G401.6 (cell line): ENCODE measurements at regions not wholly inside any gene's neighbourhood (a gene's known extent, or its start where the extent isn't known, plus 50 kb on each side); places are given as distances from the start of the nearest gene placed in this dataset.

Source experiments
- FAIRE-seq: peaks from 2 replicates; lab custom pipeline; 2012; peaks lifted over from hg19 to GRCh38; lab: Jason Lieb, UNC

DNA sequence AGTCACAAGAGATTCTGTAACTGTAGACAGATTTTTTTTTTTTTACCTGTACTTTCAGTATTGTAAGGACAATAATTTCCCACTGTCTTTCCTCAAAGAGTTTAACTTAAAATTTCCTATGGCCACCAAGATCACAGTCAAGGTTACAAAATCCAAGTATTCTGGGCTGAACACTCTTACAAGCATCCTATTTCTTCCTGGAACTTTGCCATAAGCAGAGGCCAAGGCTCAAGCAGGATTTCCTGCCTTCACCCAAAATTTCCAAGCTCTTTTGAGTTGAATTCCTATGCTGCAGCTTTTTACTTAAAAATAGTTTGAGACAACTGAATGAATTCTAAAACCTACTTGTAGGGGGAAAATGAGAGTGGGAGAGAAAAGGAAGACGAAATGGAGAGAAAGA is 299.4 kb downstream of the ZNF516 start:
- FAIRE-seq: no peak

GRCh38 chr18:76188097-76188496 is 306.9 kb downstream of the ZNF516 start:
- FAIRE-seq: no peak

GRCh38 chr18:76179257-76179656 is 315.8 kb downstream of the ZNF516 start:
- no peak for FAIRE-seq

DNA sequence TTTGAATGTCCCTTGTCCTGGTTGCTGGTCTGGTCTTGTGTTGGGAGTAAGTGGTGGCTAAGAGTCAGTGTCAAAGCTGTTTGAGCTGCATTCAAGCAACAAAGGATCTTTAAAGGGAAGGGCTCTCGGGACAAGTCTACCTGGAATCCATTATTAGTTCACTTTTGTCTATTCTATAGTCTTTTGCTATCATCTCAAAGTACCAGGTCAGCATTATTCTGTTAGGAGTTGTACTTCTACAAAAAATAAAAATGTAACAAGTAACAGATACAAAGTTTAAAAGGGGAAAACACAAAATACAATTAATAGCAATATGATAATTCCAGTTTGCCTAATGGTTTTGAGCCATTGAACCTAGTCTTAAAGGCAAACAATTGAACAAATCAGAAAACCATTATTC is 317.9 kb downstream of the ZNF516 start:
- no peak for FAIRE-seq

- FAIRE-seq: no peak
Measured at GRCh38 chr18:76174451-76174850, 320.6 kb downstream of the ZNF516 start.

- FAIRE-seq: no peak
Measured at GRCh38 chr18:76169733-76170132, 325.3 kb downstream of the ZNF516 start.

DNA sequence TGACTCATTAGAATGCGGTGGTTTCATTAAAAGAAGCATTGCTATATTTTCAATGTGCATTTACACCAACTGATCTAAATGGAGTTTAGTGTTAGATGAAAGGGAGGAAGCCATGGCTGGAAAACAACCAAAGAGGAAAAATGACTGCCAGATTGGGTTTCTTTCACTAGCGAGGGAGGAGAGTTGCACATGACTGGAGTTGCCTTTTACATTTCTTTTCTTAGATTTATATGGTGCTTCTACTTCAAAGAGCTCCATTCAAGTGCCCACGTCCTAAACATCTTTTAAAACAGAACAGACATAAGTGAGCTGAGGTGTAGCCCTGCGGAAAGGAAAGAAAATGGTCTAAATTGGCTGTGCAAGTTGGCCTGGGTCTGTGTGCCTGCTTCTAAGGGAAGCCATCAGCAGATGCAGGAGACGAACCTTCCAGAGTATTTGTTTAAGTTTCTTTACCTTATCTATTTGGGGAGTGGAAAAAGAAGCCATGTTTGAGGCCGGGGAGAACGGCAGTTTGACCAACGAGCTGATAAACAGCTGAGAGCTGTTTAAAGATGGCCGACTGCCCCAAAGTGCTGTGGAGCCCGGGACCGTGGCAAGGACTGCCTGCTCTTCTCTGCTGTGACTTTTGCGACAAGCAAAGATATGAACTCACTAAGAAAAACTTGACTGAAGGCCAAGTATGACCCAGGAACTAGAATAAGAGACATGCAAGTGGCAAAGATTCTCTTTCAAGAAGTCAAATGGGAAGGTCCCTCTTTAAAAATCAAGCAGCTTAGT is 327.0 kb downstream of the ZNF516 start:
- no peak for FAIRE-seq

GRCh38 chr18:76167410-76167809 is 327.6 kb downstream of the ZNF516 start:
- FAIRE-seq: no peak

- FAIRE-seq: no peak
Measured at GRCh38 chr18:76162886-76163285, 332.2 kb downstream of the ZNF516 start.

DNA sequence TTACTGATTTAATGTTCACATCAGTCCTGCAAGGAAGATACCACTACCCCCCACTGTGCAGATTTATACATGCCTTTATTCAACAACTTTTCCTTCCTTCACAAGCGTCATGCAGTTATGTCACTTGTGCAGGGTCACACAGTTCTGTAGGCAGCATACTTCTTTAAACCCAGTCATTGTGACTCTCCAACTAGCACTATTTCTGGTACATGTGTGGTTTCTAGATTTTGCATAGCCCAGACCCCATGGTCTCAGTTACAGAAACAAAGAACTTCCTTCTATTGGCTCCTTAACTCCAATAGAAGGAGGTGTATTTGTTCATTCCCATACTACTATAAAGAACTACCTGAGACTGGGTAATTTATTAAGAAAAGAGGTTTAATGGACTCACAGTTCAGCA is 333.1 kb downstream of the ZNF516 start:
- no peak for FAIRE-seq

- no peak for FAIRE-seq
Measured at GRCh38 chr18:76153691-76154090, 341.4 kb downstream of the ZNF516 start.

DNA sequence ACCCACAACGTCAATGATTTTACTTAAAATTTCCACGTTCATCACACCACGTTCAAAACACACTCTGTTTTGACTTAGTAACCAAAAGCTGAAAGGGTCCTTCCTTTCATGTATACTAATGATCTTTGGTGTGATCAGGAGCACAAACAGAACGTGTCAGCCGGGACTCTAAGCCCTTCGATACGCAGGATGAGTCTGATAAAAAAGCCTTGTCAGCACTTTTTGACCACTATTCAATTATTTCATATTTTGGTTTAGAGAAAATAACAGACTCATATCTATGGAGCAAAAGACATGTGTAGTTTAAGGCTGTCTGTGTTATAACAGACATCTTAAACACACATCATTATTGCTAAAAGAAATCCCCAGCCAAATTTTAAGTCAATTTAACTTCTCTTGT is 345.3 kb downstream of the ZNF516 start:
- FAIRE-seq: no peak

GRCh38 chr18:76149284-76149683 is 345.8 kb downstream of the ZNF516 start:
- no peak for FAIRE-seq

- FAIRE-seq: no peak
Measured at GRCh38 chr18:76145521-76146376, 349.3 kb downstream of the ZNF516 start.

GRCh38 chr18:76144844-76145243 is 350.2 kb downstream of the ZNF516 start:
- no peak for FAIRE-seq

DNA sequence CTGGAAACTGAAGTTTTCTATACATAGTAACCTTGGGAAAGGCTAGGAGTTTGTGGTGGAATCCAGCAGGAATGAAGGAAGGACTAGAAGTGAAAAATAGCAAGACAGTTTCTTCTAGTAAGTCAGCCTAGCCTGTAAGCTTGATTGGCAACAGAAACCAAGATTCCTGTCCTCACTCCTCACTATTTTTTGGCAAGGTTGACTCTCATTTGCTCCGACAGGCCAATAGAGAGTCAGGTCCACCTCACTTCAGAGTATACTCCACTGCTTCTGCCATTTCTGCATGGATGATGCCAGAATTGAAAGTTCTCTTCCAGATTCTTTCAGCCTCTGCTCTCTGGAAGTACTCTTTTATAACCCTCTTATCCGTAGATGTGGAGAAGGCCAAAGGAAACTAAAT is 352.4 kb downstream of the ZNF516 start:
- no peak for FAIRE-seq

DNA sequence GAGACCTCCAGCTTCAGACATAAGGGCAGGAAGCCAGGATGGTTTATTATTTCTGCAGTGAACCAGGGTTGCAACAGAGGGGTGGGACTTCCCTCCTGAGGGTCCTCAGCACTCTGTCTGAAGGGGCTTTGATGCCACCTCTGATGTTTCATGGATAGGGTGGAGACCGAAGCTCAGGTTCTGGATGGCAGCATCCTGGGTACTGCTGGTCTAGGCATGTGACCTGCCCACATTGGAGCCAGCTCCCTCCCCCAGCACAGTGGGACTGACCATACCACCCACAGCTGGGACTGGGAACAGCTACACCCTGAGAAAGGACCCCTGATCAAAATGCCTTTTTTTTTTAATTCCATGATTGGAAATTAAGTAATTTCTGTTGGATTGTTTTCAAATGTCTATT is 355.2 kb downstream of the ZNF516 start:
- no peak for FAIRE-seq

DNA sequence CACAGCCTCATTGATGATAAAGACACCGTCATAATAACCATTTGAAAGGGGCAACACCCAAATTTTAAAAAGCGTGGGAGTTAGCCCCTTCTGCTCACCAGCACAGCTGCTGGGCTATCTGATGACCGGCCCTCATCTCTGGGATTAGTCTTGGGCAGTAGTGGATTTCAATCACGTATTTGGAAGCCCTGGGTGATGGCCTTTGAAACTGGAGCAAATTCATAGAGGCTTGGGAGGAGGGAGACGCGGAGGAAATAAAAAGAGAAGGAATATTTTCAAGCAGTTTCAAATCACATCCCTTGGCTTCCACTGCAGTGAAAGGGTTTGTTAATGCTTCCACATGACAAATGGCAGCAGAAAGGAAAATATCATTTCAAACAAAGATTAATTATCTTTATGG is 357.8 kb downstream of the ZNF516 start:
- FAIRE-seq: no peak

- FAIRE-seq: no peak
Measured at GRCh38 chr18:76136701-76137100, 358.3 kb downstream of the ZNF516 start.

- FAIRE-seq: no peak
Measured at GRCh38 chr18:76134628-76135027, 360.4 kb downstream of the ZNF516 start.

DNA sequence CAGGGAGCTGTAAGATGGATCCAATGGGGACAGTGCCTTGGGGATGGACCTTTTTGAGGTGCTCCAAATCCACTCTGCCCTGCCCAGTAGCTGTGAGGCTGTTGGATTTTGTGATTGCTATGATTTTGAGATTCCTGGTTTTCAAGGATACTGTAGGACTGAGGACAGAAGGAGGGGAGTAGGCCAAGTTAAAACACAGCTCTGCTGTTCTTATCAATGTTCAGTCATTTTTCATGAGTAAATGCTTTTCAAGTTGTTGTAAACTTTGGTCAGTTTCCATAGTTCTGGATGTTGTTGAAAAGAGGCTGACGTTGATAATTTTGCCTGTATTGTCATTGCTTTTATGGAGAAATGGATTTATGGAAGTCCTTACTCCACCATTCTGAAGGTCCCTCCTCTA is 361.2 kb downstream of the ZNF516 start:
- no peak for FAIRE-seq

DNA sequence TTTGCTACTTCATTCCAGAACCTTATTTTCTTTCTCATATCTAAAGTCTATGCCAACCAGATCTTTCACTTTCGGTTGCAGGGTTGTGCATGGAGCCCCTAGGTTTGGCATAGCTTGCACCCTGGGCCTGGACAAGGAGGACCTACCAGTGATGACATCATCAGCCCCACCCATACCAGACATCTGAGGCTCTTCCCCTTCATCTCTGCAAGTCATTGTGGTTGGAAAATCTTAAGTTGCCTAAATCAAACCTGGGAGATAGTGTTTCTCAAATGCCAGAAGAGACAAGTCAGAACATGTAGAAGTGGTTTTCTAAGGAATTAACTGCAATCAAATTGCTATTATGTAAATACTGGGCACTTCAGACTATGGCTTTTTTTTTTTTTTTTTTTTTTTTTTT is 363.3 kb downstream of the ZNF516 start:
- FAIRE-seq: no peak

- no peak for FAIRE-seq
Measured at GRCh38 chr18:76130845-76131244, 364.2 kb downstream of the ZNF516 start.

- FAIRE-seq: no peak
Measured at GRCh38 chr18:76126327-76126726, 368.7 kb downstream of the ZNF516 start.
